HepG2 (cell line): ENCODE measurements at regions not wholly inside any gene's neighbourhood (a gene's known extent, or its start where the extent isn't known, plus 50 kb on each side); places are given as distances from the start of the nearest gene placed in this dataset.

Experiments
- EP300 ChIP-seq, 3 experiments: sonication (generic) in 1 of 3; formaldehyde crosslinking in 1 of 3; IDR thresholded peaks; 2 replicates each; pipeline versions ENCODE4 v1.5.1 to v1.6.1; 2011 to 2020; ENCODE audit warnings: low read depth in 2 of 3, low read length in 2 of 3, borderline replicate concordance in 1 of 3, improper control_type of control experiment in 1 of 3, mild to moderate bottlenecking in 1 of 3, missing genetic modification reagents in 1 of 3, moderate library complexity in 1 of 3
- EZH2 ChIP-seq: conservative IDR thresholded peaks from 2 replicates; pipeline ENCODE4 v1.6.1; 2012; ENCODE audit warnings: mild to moderate bottlenecking, low read depth, low read length, moderate library complexity
- HDAC6 ChIP-seq: fragments of 200-600 bp; sonication (generic); IDR thresholded peaks from 2 replicates; pipeline ENCODE4 v1.7.0; 2017; ENCODE audit warnings: mild to moderate bottlenecking, antibody characterized with exemption, low read length, low read depth
- HIVEP1 ChIP-seq: sonication (generic); formaldehyde crosslinking; IDR thresholded peaks from 2 replicates; pipeline ENCODE4 v1.4.0; 2020; ENCODE audit warnings: mild to moderate bottlenecking, missing genetic modification reagents
- HNF1B ChIP-seq: sonication (generic); formaldehyde crosslinking; IDR thresholded peaks from 2 replicates; pipeline ENCODE4 v1.5.1; 2020; ENCODE audit warnings: mild to moderate bottlenecking, moderate library complexity, missing genetic modification reagents
- KDM1A ChIP-seq: IDR thresholded peaks from 2 replicates; pipeline ENCODE4 v1.6.1; 2016; ENCODE audit warnings: missing compliant biosample characterization
- POLR2AphosphoS5 ChIP-seq: IDR thresholded peaks from 2 replicates; pipeline ENCODE4 v1.6.1; 2012; ENCODE audit warnings: low read depth, low read length
- PRDM10 ChIP-seq: sonication (generic); formaldehyde crosslinking; IDR thresholded peaks from 2 replicates; pipeline ENCODE4 v1.4.0; 2020; ENCODE audit warnings: low read depth, missing genetic modification reagents
- RFX1 ChIP-seq: fragments of 450-650 bp; IDR thresholded peaks from 2 replicates; pipeline ENCODE4 v1.6.1; 2017
- ZIK1 ChIP-seq: sonication (generic); formaldehyde crosslinking; IDR thresholded peaks from 2 replicates; pipeline ENCODE4 v1.5.0; 2020; ENCODE audit warnings: mild to moderate bottlenecking, low read depth, missing genetic modification reagents, borderline replicate concordance
- TF ChIP-seq, protein P1 (sequence below): sonication (generic); formaldehyde crosslinking; IDR thresholded peaks from 2 replicates; pipeline ENCODE4 v1.5.0; 2020; ENCODE audit warnings: mild to moderate bottlenecking, missing genetic modification reagents, moderate library complexity

GRCh38 chr2:84187258-84187657 lies 271.8 kb downstream of the SUCLG1 start:
- TF ChIP-seq ZIK1 (CRISPR knock-in tag) (no peak), HIVEP1 (CRISPR knock-in tag) (no peak), PRDM10 (CRISPR knock-in tag) (no peak), POLR2AphosphoS5 (no peak), HDAC6 (no peak), EZH2 (no peak), RFX1 (no peak), HNF1B (CRISPR knock-in tag) (no peak), EP300 (IDR thresholded peaks at IDR 0.05; ENCODE audit: low read depth in 2 of 2, low read length in 2 of 2) (no peak), EP300 (CRISPR knock-in tag; IDR thresholded peaks at IDR 0.05; ENCODE audit: borderline replicate concordance) (no peak), KDM1A (CRISPR knock-in tag) (no peak)
- TF ChIP-seq, protein P1, sequence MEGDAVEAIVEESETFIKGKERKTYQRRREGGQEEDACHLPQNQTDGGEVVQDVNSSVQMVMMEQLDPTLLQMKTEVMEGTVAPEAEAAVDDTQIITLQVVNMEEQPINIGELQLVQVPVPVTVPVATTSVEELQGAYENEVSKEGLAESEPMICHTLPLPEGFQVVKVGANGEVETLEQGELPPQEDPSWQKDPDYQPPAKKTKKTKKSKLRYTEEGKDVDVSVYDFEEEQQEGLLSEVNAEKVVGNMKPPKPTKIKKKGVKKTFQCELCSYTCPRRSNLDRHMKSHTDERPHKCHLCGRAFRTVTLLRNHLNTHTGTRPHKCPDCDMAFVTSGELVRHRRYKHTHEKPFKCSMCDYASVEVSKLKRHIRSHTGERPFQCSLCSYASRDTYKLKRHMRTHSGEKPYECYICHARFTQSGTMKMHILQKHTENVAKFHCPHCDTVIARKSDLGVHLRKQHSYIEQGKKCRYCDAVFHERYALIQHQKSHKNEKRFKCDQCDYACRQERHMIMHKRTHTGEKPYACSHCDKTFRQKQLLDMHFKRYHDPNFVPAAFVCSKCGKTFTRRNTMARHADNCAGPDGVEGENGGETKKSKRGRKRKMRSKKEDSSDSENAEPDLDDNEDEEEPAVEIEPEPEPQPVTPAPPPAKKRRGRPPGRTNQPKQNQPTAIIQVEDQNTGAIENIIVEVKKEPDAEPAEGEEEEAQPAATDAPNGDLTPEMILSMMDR (CRISPR knock-in tag), result no peak
